ENCODE measurements at regions not wholly inside any gene's neighbourhood (a gene's known extent, or its start where the extent isn't known, plus 50 kb on each side); places are given as distances from the start of the nearest gene placed in this dataset.

GRCh38 chr11:69954756-69955155 lies 123.4 kb upstream of the ANO1 start:
- no peak for DNase-seq
- Mint-ChIP-seq H3K27ac (no peak overlapping the region), H3K4me1 (ENCODE audit: low read depth in 2 of 2) (no peaks in the 10 kb centered on the region), H3K4me3 (no peak overlapping the region), H3K27me3 (peaks cover 15 to 35% of the 10 kb centered on the region in 2 donors), H3K9me3 (no peaks in the 10 kb centered on the region), H3K36me3 (ENCODE audit: insufficient read depth) (no peaks in the 10 kb centered on the region)
- ATAC-seq (replicated peaks): no peak

- peaks cover 24 to 49% of the 10 kb centered on the region in 2 donors for H3K27me3 Mint-ChIP-seq
- no peaks in the 10 kb centered on the region for H3K9me3 Mint-ChIP-seq
- ATAC-seq (replicated peaks) (no peak), DNase-seq (no peak)
- no peak overlapping the region for H3K4me3 Mint-ChIP-seq
- H3K27ac Mint-ChIP-seq: no peak overlapping the region
- no peaks in the 10 kb centered on the region for H3K4me1 Mint-ChIP-seq (ENCODE audit: low read depth in 2 of 2)
- no peaks in the 10 kb centered on the region for H3K36me3 Mint-ChIP-seq (ENCODE audit: insufficient read depth)
Measured at GRCh38 chr11:69956669-69957190, 121.4 kb upstream of the ANO1 start.

- H3K27ac Mint-ChIP-seq: no peak overlapping the region
- H3K4me3 Mint-ChIP-seq: no peak overlapping the region
- H3K4me1 Mint-ChIP-seq (ENCODE audit: low read depth in 2 of 2): no peaks in the 10 kb centered on the region
- H3K27me3 Mint-ChIP-seq: peaks cover 24 to 55% of the 10 kb centered on the region in 2 donors
- DNase-seq (no peak), ATAC-seq (replicated peaks) (no peak)
- no peaks in the 10 kb centered on the region for H3K36me3 Mint-ChIP-seq (ENCODE audit: insufficient read depth)
- no peaks in the 10 kb centered on the region for H3K9me3 Mint-ChIP-seq
Measured at GRCh38 chr11:69957849-69958248, 120.3 kb upstream of the ANO1 start.

GRCh38 chr11:69958308-69958707 lies 119.8 kb upstream of the ANO1 start:
- ATAC-seq (replicated peaks) (no peak), DNase-seq (no peak)
- H3K9me3 Mint-ChIP-seq: no peaks in the 10 kb centered on the region
- no peaks in the 10 kb centered on the region for H3K4me1 Mint-ChIP-seq (ENCODE audit: low read depth in 2 of 2)
- no peaks in the 10 kb centered on the region for H3K36me3 Mint-ChIP-seq (ENCODE audit: insufficient read depth)
- no peak overlapping the region for H3K4me3 Mint-ChIP-seq
- no peak overlapping the region for H3K27ac Mint-ChIP-seq
- peaks cover 24 to 55% of the 10 kb centered on the region in 2 donors for H3K27me3 Mint-ChIP-seq

- H3K27me3 Mint-ChIP-seq: peaks cover 24 to 55% of the 10 kb centered on the region in 2 donors
- no peaks in the 10 kb centered on the region for H3K4me1 Mint-ChIP-seq (ENCODE audit: low read depth in 2 of 2)
- DNase-seq (no peak), ATAC-seq (replicated peaks) (no peak)
- H3K9me3 Mint-ChIP-seq: no peaks in the 10 kb centered on the region
- H3K4me3 Mint-ChIP-seq: no peak overlapping the region
- H3K27ac Mint-ChIP-seq: no peak overlapping the region
- H3K36me3 Mint-ChIP-seq (ENCODE audit: insufficient read depth): no peaks in the 10 kb centered on the region
Measured at GRCh38 chr11:69959461-69959860, 118.7 kb upstream of the ANO1 start.

GRCh38 chr11:69961738-69962137 lies 116.4 kb upstream of the ANO1 start:
- no peak for ATAC-seq (replicated peaks)
- no peaks in the 10 kb centered on the region for H3K36me3 Mint-ChIP-seq (ENCODE audit: insufficient read depth)
- no peak overlapping the region for H3K4me3 Mint-ChIP-seq
- no peak for DNase-seq
- H3K4me1 Mint-ChIP-seq (ENCODE audit: low read depth in 2 of 2): no peaks in the 10 kb centered on the region
- H3K27me3 Mint-ChIP-seq: peaks cover 17 to 53% of the 10 kb centered on the region in 2 donors
- H3K27ac Mint-ChIP-seq: no peak overlapping the region
- no peaks in the 10 kb centered on the region for H3K9me3 Mint-ChIP-seq

- no peaks in the 10 kb centered on the region for H3K36me3 Mint-ChIP-seq (ENCODE audit: insufficient read depth)
- H3K27me3 Mint-ChIP-seq: peaks cover 17 to 49% of the 10 kb centered on the region in 2 donors
- no peak overlapping the region for H3K4me3 Mint-ChIP-seq
- ATAC-seq (replicated peaks) (no peak), DNase-seq (no peak)
- no peak overlapping the region for H3K27ac Mint-ChIP-seq
- H3K9me3 Mint-ChIP-seq: no peaks in the 10 kb centered on the region
- no peaks in the 10 kb centered on the region for H3K4me1 Mint-ChIP-seq (ENCODE audit: low read depth in 2 of 2)
Measured at GRCh38 chr11:69962152-69962551, 116.0 kb upstream of the ANO1 start.

GRCh38 chr11:69963533-69964246 lies 114.4 kb upstream of the ANO1 start:
- Mint-ChIP-seq H3K4me3 (no peak overlapping the region), H3K4me1 (ENCODE audit: low read depth in 2 of 2) (no peaks in the 10 kb centered on the region), H3K36me3 (ENCODE audit: insufficient read depth) (no peaks in the 10 kb centered on the region), H3K27ac (no peak overlapping the region), H3K27me3 (peaks cover 17 to 39% of the 10 kb centered on the region in 2 donors), H3K9me3 (no peaks in the 10 kb centered on the region)
- DNase-seq (no peak), ATAC-seq (replicated peaks) (no peak)

GRCh38 chr11:69964247-69964643 lies 113.9 kb upstream of the ANO1 start:
- Mint-ChIP-seq H3K4me3 (no peak overlapping the region), H3K9me3 (no peaks in the 10 kb centered on the region), H3K27me3 (peaks cover 16 to 40% of the 10 kb centered on the region in 2 donors), H3K36me3 (ENCODE audit: insufficient read depth) (no peaks in the 10 kb centered on the region), H3K27ac (no peak overlapping the region), H3K4me1 (ENCODE audit: low read depth in 2 of 2) (no peaks in the 10 kb centered on the region)
- no peak for DNase-seq
- no peak for ATAC-seq (replicated peaks)

GRCh38 chr11:69965821-69966582 lies 112.1 kb upstream of the ANO1 start:
- DNase-seq (no peak), ATAC-seq (replicated peaks) (no peak)
- H3K4me1 Mint-ChIP-seq (ENCODE audit: low read depth in 2 of 2): peaks cover 3 to 4% of the 10 kb centered on the region in 2 donors
- no peaks in the 10 kb centered on the region for H3K9me3 Mint-ChIP-seq
- H3K4me3 Mint-ChIP-seq: no peak overlapping the region
- H3K27me3 Mint-ChIP-seq: peaks cover 13 to 32% of the 10 kb centered on the region in 2 donors
- no peaks in the 10 kb centered on the region for H3K36me3 Mint-ChIP-seq (ENCODE audit: insufficient read depth)
- no peak overlapping the region for H3K27ac Mint-ChIP-seq

GRCh38 chr11:69966583-69966835 lies 111.6 kb upstream of the ANO1 start:
- no peaks in the 10 kb centered on the region for H3K36me3 Mint-ChIP-seq (ENCODE audit: insufficient read depth)
- no peaks in the 10 kb centered on the region for H3K9me3 Mint-ChIP-seq
- H3K4me1 Mint-ChIP-seq (ENCODE audit: low read depth in 2 of 2): peaks cover 3 to 4% of the 10 kb centered on the region in 2 donors
- H3K27me3 Mint-ChIP-seq: peaks cover 14 to 27% of the 10 kb centered on the region in 2 donors
- H3K4me3 Mint-ChIP-seq: no peak overlapping the region
- ATAC-seq (replicated peaks) (no peak), DNase-seq (no peak)
- H3K27ac Mint-ChIP-seq: no peak overlapping the region

- Mint-ChIP-seq H3K4me1 (ENCODE audit: low read depth in 2 of 2) (peaks cover 3 to 4% of the 10 kb centered on the region in 2 donors), H3K27ac (no peak overlapping the region), H3K4me3 (no peak overlapping the region), H3K36me3 (ENCODE audit: insufficient read depth) (no peaks in the 10 kb centered on the region), H3K9me3 (no peaks in the 10 kb centered on the region), H3K27me3 (peaks cover 17 to 22% of the 10 kb centered on the region in 2 donors)
- DNase-seq (no peak), ATAC-seq (replicated peaks) (no peak)
Measured at GRCh38 chr11:69966910-69967483, 111.1 kb upstream of the ANO1 start.

GRCh38 chr11:69967484-69967883 lies 110.6 kb upstream of the ANO1 start:
- no peak for ATAC-seq (replicated peaks)
- H3K27ac Mint-ChIP-seq: no peak overlapping the region
- no peak for DNase-seq
- H3K9me3 Mint-ChIP-seq: no peaks in the 10 kb centered on the region
- H3K27me3 Mint-ChIP-seq: peaks cover 17 to 20% of the 10 kb centered on the region in 2 donors
- H3K36me3 Mint-ChIP-seq (ENCODE audit: insufficient read depth): no peaks in the 10 kb centered on the region
- no peak overlapping the region for H3K4me3 Mint-ChIP-seq
- peaks cover 3 to 4% of the 10 kb centered on the region in 2 donors for H3K4me1 Mint-ChIP-seq (ENCODE audit: low read depth in 2 of 2)
